ENCODE measurements at regions not wholly inside any gene's neighbourhood (a gene's known extent, or its start where the extent isn't known, plus 50 kb on each side); places are given as distances from the start of the nearest gene placed in this dataset.

- Mint-ChIP-seq H3K36me3 (ENCODE audit: low read depth) (no peaks in the 10 kb centered on the region), H3K27me3 (no peaks in the 10 kb centered on the region), H3K27ac (peak overlapping the region; percentile 68), H3K4me1 (peaks cover 10% of the 10 kb centered on the region), H3K4me3 (peak overlapping the region; percentile 65), H3K9me3 (no peaks in the 10 kb centered on the region)
- ATAC-seq (replicated peaks) = peak; percentile 73
Measured at GRCh38 chr2:9681427-9681817, 50.6 kb upstream of the YWHAQ start.

DNA sequence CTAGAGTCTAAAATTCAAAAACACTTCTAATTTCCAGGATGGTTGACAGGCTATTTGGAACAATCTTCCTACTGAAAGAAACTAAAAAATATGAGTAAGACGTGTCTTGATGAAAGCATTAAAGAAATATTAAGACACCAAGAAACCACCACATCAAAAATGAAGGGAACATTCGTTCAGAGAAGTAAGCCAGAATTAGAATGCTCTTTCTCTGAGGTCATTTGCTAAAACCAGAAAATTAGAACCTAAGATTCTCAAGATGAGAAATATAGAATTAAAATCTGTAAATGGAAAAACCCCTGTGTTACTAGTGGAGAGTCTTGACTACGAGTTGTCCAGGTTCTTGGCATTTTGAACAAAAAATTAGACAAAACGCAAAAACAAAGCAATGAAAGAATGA lies 54.8 kb upstream of the YWHAQ start:
- no peak for ATAC-seq (replicated peaks)
- Mint-ChIP-seq H3K27me3 (no peaks in the 10 kb centered on the region), H3K9me3 (no peaks in the 10 kb centered on the region), H3K27ac (no peak overlapping the region), H3K36me3 (ENCODE audit: low read depth) (no peaks in the 10 kb centered on the region), H3K4me1 (peaks cover 4% of the 10 kb centered on the region), H3K4me3 (no peak overlapping the region)

DNA sequence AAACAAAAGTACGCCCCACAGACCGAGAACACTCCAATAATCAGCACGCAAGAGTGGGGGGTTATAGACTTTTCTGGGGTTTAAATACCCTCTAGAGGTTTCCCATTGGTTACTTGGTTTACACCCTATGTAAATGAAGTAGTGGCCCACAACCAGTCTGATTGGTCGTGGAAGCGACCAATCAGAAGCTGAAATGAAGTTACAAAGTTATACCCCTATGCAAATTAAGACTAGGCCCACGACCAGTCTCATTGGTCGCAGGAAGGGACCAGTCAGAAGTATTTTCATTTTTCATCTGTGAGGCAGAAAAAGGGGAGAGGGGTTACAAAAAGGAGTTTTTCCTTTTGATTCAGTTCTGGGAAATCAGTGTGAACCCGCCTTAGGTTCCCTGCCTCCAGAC lies 55.3 kb upstream of the YWHAQ start:
- Mint-ChIP-seq H3K9me3 (no peaks in the 10 kb centered on the region), H3K4me3 (no peak overlapping the region), H3K27me3 (no peaks in the 10 kb centered on the region), H3K27ac (no peak overlapping the region), H3K36me3 (ENCODE audit: low read depth) (no peaks in the 10 kb centered on the region), H3K4me1 (peaks cover 4% of the 10 kb centered on the region)
- ATAC-seq (replicated peaks) = no peak

DNA sequence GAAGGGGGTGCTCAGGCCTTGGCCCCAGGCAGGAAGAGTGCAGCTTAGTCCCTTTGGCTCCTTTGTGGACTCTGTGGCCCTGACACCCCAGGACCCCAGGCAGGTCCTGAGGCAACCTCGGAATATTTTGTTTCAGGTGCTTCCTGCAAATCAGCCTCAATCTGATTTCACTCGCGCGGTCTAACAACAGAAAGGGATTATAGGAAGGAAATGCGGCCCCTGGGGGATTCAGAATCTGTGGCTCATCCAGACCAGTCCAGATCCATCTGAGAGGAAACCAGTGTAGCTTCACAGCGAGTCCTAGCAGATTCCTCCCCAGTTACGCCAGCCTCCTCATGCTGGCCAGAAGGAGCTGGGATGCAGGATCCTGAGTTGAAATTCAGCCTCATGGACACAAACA lies 59.5 kb upstream of the YWHAQ start:
- no peak for ATAC-seq (replicated peaks)
- Mint-ChIP-seq H3K27me3 (no peaks in the 10 kb centered on the region), H3K4me1 (peaks cover 5% of the 10 kb centered on the region), H3K4me3 (no peak overlapping the region), H3K9me3 (no peaks in the 10 kb centered on the region), H3K36me3 (ENCODE audit: low read depth) (no peaks in the 10 kb centered on the region), H3K27ac (no peak overlapping the region)

- ATAC-seq (replicated peaks) = no peak
Measured at GRCh38 chr2:9690716-9691498, 60.1 kb upstream of the YWHAQ start.

GRCh38 chr2:9692456-9693195 lies 61.8 kb upstream of the YWHAQ start:
- peak; percentile 79 for ATAC-seq (replicated peaks)
- H3K27me3 Mint-ChIP-seq = no peaks in the 10 kb centered on the region
- H3K36me3 Mint-ChIP-seq (ENCODE audit: low read depth) = no peaks in the 10 kb centered on the region
- peak overlapping the region; percentile 67 for H3K27ac Mint-ChIP-seq
- peak overlapping the region; percentile 67 for H3K4me3 Mint-ChIP-seq
- peaks cover 6% of the 10 kb centered on the region for H3K4me1 Mint-ChIP-seq
- no peaks in the 10 kb centered on the region for H3K9me3 Mint-ChIP-seq

More at GRCh38 chr2:9690716-9691498, 60.1 kb upstream of the YWHAQ start:
- Mint-ChIP-seq H3K9me3 (no peaks in the 10 kb centered on the region), H3K4me1 (peaks cover 5% of the 10 kb centered on the region), H3K4me3 (no peak overlapping the region), H3K27me3 (no peaks in the 10 kb centered on the region), H3K36me3 (ENCODE audit: low read depth) (no peaks in the 10 kb centered on the region), H3K27ac (no peak overlapping the region)

DNA sequence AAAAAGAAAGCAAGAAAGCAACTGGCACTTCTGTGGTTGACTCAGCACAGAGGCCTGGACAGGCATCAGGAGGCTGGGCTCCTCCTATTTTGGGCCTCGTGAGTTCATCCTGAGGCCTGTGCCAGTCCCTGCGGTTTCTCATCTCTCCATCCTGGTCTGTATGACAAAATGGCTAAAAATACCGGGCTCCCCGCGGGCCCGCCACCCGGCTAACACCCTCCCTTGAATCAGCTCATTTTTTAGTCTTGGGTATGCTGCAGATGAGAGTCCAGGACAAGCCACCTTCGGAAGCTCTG lies 62.3 kb upstream of the YWHAQ start:
- peaks cover 12% of the 10 kb centered on the region for H3K4me1 Mint-ChIP-seq
- H3K4me3 Mint-ChIP-seq = peak overlapping the region; percentile 67
- H3K36me3 Mint-ChIP-seq (ENCODE audit: low read depth) = no peaks in the 10 kb centered on the region
- H3K27ac Mint-ChIP-seq = peak overlapping the region; percentile 67
- ATAC-seq (replicated peaks) = peak; percentile 95
- no peaks in the 10 kb centered on the region for H3K9me3 Mint-ChIP-seq
- H3K27me3 Mint-ChIP-seq = no peaks in the 10 kb centered on the region

DNA sequence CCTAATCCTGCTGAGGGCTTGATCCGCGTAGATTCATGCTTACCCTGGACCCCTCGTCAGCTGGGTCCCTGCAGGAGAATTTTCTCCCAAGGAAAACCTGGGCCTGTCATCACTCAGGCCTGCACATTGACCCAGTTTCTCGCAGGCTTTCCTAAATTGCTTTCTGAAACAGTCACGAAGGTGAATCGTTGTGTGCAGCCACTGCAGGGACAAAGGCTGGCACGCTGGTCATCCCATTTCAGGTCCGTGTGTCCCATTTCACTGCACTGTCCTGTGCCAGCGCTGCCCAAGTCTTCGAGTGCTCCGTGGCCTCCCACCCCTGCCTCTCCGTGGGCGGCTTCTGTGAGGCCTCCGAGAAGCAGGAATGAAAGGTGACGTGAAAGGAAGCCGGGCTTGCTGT lies 62.8 kb upstream of the YWHAQ start:
- H3K27ac Mint-ChIP-seq = no peak overlapping the region

DNA sequence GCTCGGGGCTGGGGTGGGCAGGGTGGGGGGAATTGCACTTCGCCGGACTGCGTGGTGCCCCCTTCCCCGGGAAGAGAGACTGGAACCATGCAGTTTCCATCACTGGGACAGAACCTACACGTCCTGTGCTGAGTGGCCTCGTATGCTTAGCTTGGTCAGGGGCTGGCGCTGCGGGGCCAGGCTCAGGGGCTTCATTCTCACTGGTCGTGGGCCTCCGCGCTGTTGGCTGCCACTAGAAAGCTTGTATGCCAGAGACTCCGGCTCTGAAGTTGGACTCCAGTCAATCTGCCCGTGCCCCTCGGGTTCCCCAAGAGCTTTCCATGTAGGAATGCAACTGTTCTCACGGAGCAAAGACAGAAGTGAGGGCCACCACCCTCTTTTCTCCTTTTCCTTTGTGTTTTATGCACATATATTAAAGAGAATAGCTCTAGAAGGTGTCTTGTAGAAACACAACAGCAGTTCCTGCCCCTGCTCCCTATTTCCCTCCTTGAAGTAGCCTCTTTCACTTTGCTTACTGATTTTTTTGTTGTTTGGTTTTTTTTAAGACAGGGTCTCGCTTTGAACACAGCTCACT lies 64.0 kb upstream of the YWHAQ start:
- peaks cover 19% of the 10 kb centered on the region for H3K4me1 Mint-ChIP-seq

More for the DNA sequence above, 62.8 kb upstream of the YWHAQ start:
- peaks cover 14% of the 10 kb centered on the region for H3K4me1 Mint-ChIP-seq
- H3K4me3 Mint-ChIP-seq = peak overlapping the region; percentile 67
- no peak for ATAC-seq (replicated peaks)
- H3K9me3 Mint-ChIP-seq = no peaks in the 10 kb centered on the region
- no peaks in the 10 kb centered on the region for H3K27me3 Mint-ChIP-seq
- H3K36me3 Mint-ChIP-seq (ENCODE audit: low read depth) = no peaks in the 10 kb centered on the region

GRCh38 chr2:9695941-9696340 lies 65.1 kb upstream of the YWHAQ start:
- H3K4me1 Mint-ChIP-seq = peaks cover 21% of the 10 kb centered on the region
- H3K27ac Mint-ChIP-seq = no peak overlapping the region
- no peak overlapping the region for H3K4me3 Mint-ChIP-seq
- H3K36me3 Mint-ChIP-seq (ENCODE audit: low read depth) = no peaks in the 10 kb centered on the region
- ATAC-seq (replicated peaks) = no peak
- peaks cover 4% of the 10 kb centered on the region for H3K9me3 Mint-ChIP-seq
- H3K27me3 Mint-ChIP-seq = no peaks in the 10 kb centered on the region

More for the DNA sequence above, 64.0 kb upstream of the YWHAQ start:
- no peaks in the 10 kb centered on the region for H3K27me3 Mint-ChIP-seq
- H3K9me3 Mint-ChIP-seq = no peaks in the 10 kb centered on the region
- H3K4me3 Mint-ChIP-seq = no peak overlapping the region
- no peak for ATAC-seq (replicated peaks)
- H3K27ac Mint-ChIP-seq = no peak overlapping the region
- no peaks in the 10 kb centered on the region for H3K36me3 Mint-ChIP-seq (ENCODE audit: low read depth)

- no peak for ATAC-seq (replicated peaks)
- Mint-ChIP-seq H3K4me3 (no peak overlapping the region), H3K27ac (no peak overlapping the region), H3K27me3 (no peaks in the 10 kb centered on the region), H3K4me1 (peaks cover 19% of the 10 kb centered on the region), H3K9me3 (peaks cover 9% of the 10 kb centered on the region), H3K36me3 (ENCODE audit: low read depth) (no peaks in the 10 kb centered on the region)
Measured at GRCh38 chr2:9696731-9697130, 65.9 kb upstream of the YWHAQ start.

- H3K4me1 Mint-ChIP-seq = peaks cover 28% of the 10 kb centered on the region
- H3K4me3 Mint-ChIP-seq = peak overlapping the region; percentile 39
- no peak overlapping the region for H3K27ac Mint-ChIP-seq
- no peaks in the 10 kb centered on the region for H3K27me3 Mint-ChIP-seq
- H3K9me3 Mint-ChIP-seq = peaks cover 9% of the 10 kb centered on the region
- no peaks in the 10 kb centered on the region for H3K36me3 Mint-ChIP-seq (ENCODE audit: low read depth)
- peak; percentile 44 for ATAC-seq (replicated peaks)
Measured at GRCh38 chr2:9697909-9698308, 67.1 kb upstream of the YWHAQ start.

DNA sequence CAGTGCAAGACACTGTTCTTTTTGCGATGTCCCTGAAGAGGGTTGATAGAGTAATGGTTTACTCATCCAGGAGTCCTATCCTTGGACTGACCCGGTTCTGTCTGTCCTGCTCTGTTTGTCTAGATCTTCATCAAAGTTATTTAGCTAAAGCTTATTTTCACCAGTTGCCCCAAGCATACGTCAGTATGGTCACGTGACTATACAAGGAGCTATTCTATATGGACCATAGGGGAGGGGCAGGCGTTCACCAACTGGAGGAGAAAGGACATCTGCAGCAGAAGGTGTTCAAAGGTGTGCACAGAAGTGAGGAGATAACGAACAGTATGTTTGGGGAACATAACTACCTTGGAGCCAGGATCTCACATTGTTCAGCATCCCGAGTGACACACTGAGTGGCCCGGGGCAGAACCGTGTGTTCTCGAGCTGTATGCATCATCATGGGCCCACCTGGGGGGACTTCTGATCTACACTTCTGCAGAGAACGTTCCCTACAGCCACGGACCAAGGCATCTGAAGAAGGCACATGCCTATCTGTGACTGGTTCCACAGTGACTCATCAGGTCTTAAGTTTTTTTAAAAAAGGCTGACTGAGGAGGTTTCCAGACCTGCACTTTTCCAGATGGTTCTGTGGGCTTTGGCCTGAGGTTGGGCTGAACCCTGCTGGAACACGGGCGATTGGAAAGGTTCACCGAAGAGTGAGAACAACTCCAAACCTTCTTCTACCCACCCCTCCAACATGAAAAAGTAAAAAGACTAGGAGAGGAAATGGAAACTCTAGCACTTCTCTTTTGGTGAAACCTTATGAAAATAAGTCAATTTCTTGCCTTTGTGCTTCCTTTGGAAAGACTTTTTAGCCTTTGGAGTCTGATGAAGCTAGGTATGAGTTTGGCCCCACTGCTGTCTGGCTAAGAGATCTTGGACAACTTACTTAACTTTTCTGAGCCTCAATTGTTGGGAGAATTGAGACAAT lies 68.6 kb upstream of the YWHAQ start:
- no peaks in the 10 kb centered on the region for H3K27me3 Mint-ChIP-seq
- peak overlapping the region; percentile 19 for H3K4me3 Mint-ChIP-seq
- peaks cover 28% of the 10 kb centered on the region for H3K4me1 Mint-ChIP-seq
- H3K9me3 Mint-ChIP-seq = peaks cover 9% of the 10 kb centered on the region
- ATAC-seq (replicated peaks) = no peak
- H3K36me3 Mint-ChIP-seq (ENCODE audit: low read depth) = no peaks in the 10 kb centered on the region
- no peak overlapping the region for H3K27ac Mint-ChIP-seq

GRCh38 chr2:9700109-9700495 lies 69.3 kb upstream of the YWHAQ start:
- Mint-ChIP-seq H3K9me3 (peaks cover 9% of the 10 kb centered on the region), H3K27ac (no peak overlapping the region), H3K4me1 (peaks cover 32% of the 10 kb centered on the region), H3K27me3 (no peaks in the 10 kb centered on the region), H3K36me3 (ENCODE audit: low read depth) (no peaks in the 10 kb centered on the region), H3K4me3 (no peak overlapping the region)
- no peak for ATAC-seq (replicated peaks)
